Esophagus muscularis mucosa (tissue), 4 donors: ENCODE measurements at regions not wholly inside any gene's neighbourhood (a gene's known extent, or its start where the extent isn't known, plus 50 kb on each side); places are given as distances from the start of the nearest gene placed in this dataset.
"Not testable (repeated sequence)": the region's sequence is repeated elsewhere in the genome, so short reads cannot be mapped to it uniquely, and the experiment has no call there.

Source experiments
- DNase-seq: peaks from one replicate; pipeline ENCODE4 v3.0.0-alpha.2; 2017; ENCODE audit errors: extremely low spot score
- H3K27ac ChIP-seq, 4 donors: fragments of 200-600 bp; sonication (generic); replicated peaks in 1 of 4; 1 replicate in 3 of 4; 2 replicates in 1 of 4; pipeline ENCODE4 v1.5.1; 2016 to 2019; ENCODE audit warnings: mild to moderate bottlenecking in 1 of 4
- H3K27me3 ChIP-seq, 4 donors: fragments of 200-600 bp; sonication (generic); one replicate each; pipeline versions ENCODE4 v1.5.1 to v1.6.0; 2016 to 2019
- H3K36me3 ChIP-seq, 4 donors: fragments of 200-600 bp; sonication (generic); one replicate each; pipeline ENCODE4 v1.5.1; 2016 to 2019
- H3K4me1 ChIP-seq, 4 donors: fragments of 200-600 bp; sonication (generic); one replicate each; pipeline ENCODE4 v1.5.1; 2016 to 2019
- H3K4me3 ChIP-seq, 4 donors: fragments of 200-600 bp; sonication (generic); 1 replicate in 2 of 4; 2 replicates in 2 of 4; pipeline ENCODE4 v1.5.1; 2016 to 2019; ENCODE audit warnings: mild to moderate bottlenecking in 4 of 4, moderate library complexity in 1 of 4
- H3K9me3 ChIP-seq, 4 donors: fragments of 200-600 bp; sonication (generic); 1 replicate in 3 of 4; 2 replicates in 1 of 4; pipeline ENCODE4 v1.5.1; 2016 to 2019
- EP300 ChIP-seq: sonication (generic); formaldehyde crosslinking; IDR thresholded peaks from one replicate; pipeline ENCODE4 v1.6.1; 2017; ENCODE audit warnings: antibody characterized with exemption
- POLR2A ChIP-seq: fragments of 450-650 bp; IDR thresholded peaks from one replicate; pipeline ENCODE4 v1.6.1; 2017; ENCODE audit warnings: antibody characterized with exemption, moderate library complexity, mild to moderate bottlenecking, low read depth
- POLR2AphosphoS5 ChIP-seq, 2 donors: sonication (generic); formaldehyde crosslinking; IDR thresholded peaks; one replicate each; pipeline ENCODE4 v1.6.1; 2017; ENCODE audit warnings: antibody characterized with exemption in 2 of 2
- WGBS: methylation state at CpG from one replicate; pipeline ENCODE4 v1.1.5; 2018; 5-methylcytosine and 5-hydroxymethylcytosine counted together
- intact Hi-C: fragments of 100-400 bp; cut with DNase I; formaldehyde crosslinking; loops from one replicate; pipeline ENCODE4 v1.15.1; 2023
- TF ChIP-seq, protein P1 (sequence below), 3 experiments: fragments of 200-600 bp in 2 of 3; fragments of 450-650 bp in 1 of 3; sonication (generic) in 2 of 3; IDR thresholded peaks; one replicate each; pipeline ENCODE4 v1.5.1; 2017 to 2019; ENCODE audit warnings: antibody characterized with exemption in 3 of 3, mild to moderate bottlenecking in 2 of 3, moderate library complexity in 1 of 3

DNA sequence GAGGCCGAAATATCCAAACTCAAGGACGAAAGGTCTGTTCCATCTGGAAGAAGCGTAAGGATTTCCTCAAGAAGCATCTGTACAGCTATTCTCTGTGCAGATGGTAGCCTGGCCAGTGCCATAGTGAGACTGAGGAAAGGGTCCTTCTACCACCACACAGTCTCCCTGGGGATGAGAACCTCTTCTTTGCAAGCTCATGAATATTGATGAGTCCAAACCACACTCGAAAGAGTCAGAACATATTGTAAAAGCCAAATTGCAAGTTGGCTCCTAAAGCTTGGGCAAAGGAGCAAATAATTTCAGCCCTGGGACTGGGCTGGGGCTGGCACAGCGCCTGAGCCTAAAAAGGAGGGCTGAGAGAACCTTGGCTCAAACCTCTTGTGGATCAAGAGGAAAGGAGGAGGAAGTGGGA is 66.1 kb upstream of the PIP4K2A start:
- intact Hi-C loops: no loop called here
- H3K27ac ChIP-seq: no peak overlapping the region
- H3K27me3 ChIP-seq: no peaks in the 10 kb centered on the region
- no peak overlapping the region for H3K4me3 ChIP-seq
- H3K4me1 ChIP-seq: peaks cover 0 to 8% (median 3%) of the 10 kb centered on the region in 4 donors
- TF ChIP-seq POLR2A (no peak), POLR2AphosphoS5 (IDR thresholded peaks at IDR 0.05) (no peak), EP300 (no peak)
- TF ChIP-seq, protein P1, sequence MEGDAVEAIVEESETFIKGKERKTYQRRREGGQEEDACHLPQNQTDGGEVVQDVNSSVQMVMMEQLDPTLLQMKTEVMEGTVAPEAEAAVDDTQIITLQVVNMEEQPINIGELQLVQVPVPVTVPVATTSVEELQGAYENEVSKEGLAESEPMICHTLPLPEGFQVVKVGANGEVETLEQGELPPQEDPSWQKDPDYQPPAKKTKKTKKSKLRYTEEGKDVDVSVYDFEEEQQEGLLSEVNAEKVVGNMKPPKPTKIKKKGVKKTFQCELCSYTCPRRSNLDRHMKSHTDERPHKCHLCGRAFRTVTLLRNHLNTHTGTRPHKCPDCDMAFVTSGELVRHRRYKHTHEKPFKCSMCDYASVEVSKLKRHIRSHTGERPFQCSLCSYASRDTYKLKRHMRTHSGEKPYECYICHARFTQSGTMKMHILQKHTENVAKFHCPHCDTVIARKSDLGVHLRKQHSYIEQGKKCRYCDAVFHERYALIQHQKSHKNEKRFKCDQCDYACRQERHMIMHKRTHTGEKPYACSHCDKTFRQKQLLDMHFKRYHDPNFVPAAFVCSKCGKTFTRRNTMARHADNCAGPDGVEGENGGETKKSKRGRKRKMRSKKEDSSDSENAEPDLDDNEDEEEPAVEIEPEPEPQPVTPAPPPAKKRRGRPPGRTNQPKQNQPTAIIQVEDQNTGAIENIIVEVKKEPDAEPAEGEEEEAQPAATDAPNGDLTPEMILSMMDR (IDR thresholded peaks at IDR 0.05): no peak
- 75% methylated on average over 5 of the region's 5 CpGs for WGBS
- H3K36me3 ChIP-seq: no peaks in the 10 kb centered on the region
- H3K9me3 ChIP-seq: no peaks in the 10 kb centered on the region
- DNase-seq: no peak

DNA sequence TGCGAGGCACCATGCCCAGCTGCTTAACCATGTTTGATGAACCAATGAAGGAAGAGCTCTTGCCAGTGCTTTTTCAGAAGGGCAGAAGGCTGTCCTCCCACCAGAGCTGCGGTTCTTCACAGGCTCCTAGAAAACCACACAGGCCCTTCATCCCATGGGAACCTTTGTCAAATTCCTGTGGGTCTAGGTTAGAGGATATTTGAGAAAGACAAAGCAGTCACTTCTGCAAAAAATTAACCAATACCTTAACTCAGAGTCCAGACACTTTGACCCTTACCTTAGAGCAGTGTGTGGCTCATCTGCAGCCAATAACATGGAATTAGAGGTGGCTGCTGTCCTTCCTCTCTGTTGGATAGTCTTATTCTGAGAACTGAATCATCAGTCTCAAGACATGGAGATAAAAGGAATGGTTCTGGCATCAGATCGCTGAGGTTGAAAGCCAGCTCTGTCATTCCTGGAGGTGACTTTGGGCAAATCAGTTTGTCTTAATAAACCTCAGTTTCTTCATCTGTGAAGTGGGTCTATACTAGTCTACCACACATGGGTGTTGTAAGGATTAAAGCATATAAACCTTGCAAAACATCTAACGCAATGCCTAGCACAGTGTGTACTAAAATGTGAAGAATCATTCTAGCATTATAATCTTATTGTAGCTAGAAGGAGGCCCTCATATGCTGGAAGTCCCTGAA is 65.1 kb upstream of the PIP4K2A start:
- 94% methylated on average over 4 of the region's 4 CpGs for WGBS
- Histone ChIP-seq H3K9me3 (no peaks in the 10 kb centered on the region), H3K4me1 (peaks cover 0 to 8% (median 3%) of the 10 kb centered on the region in 4 donors), H3K27ac (no peak overlapping the region), H3K4me3 (no peak overlapping the region), H3K36me3 (no peaks in the 10 kb centered on the region), H3K27me3 (no peaks in the 10 kb centered on the region)
- intact Hi-C loops: no loop called here
- no peak for DNase-seq
- TF ChIP-seq POLR2A (no peak), EP300 (no peak), POLR2AphosphoS5 (IDR thresholded peaks at IDR 0.05) (no peak)
- TF ChIP-seq, protein P1 (IDR thresholded peaks at IDR 0.05): no peak

DNA sequence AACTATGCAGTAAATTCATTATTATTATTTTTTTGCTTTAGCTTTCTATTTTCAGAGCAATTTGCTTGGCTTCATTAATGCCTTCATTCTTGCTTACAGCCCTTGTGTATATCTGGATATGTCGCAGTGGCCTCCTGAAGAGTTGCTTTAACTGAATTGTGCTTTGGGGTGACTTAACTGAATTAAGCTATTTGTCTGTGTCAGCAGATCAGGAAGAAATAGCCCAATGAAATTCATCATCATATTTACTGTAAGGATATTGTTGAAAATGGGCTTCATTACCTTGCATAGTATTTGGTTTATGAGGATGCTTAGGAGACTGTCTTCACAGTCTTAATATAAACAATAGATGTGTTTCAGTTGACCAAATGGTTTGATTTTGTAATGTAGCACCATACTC is 59.7 kb upstream of the PIP4K2A start:
- Histone ChIP-seq H3K9me3 (peaks cover 0 to under 1% (median 0%) of the 10 kb centered on the region in 4 donors), H3K4me1 (peaks cover 0 to 8% (median 0%) of the 10 kb centered on the region in 4 donors), H3K4me3 (no peak overlapping the region), H3K36me3 (no peaks in the 10 kb centered on the region), H3K27me3 (no peaks in the 10 kb centered on the region), H3K27ac (no peak overlapping the region)
- 96% methylated on average over 1 of the region's 1 CpG for WGBS
- DNase-seq: no peak
- TF ChIP-seq EP300 (no peak), POLR2A (no peak), POLR2AphosphoS5 (IDR thresholded peaks at IDR 0.05) (no peak)
- TF ChIP-seq, protein P1 (IDR thresholded peaks at IDR 0.05): no peak
- intact Hi-C loops: no loop called here

DNA sequence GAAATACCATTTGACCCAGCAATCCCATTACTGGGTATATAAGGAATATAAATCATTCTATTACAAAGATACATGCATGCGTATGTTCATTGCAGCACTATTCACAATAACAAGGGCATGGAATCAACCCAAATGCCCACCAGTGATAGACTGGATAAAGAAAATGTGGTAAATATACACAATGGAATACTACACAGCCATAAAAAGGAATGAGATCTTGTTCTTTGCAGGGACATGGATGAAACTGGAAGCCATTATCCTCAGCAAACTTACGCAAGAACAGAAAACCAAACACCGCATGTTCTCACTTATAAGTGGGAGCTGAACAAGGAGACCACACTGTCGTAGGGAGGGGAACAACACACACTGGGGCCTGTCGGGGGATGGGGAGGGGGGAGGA is 57.3 kb upstream of the PIP4K2A start:
- WGBS: 94% methylated on average over 5 of the region's 5 CpGs
- DNase-seq, H3K27ac ChIP-seq, intact Hi-C loops, H3K27me3 ChIP-seq, H3K9me3 ChIP-seq, H3K4me3 ChIP-seq, H3K36me3 ChIP-seq: not testable (repeated sequence)
- peaks cover 9 to 27% (median 21%) of the 10 kb centered on the region in 4 donors for H3K4me1 ChIP-seq

DNA sequence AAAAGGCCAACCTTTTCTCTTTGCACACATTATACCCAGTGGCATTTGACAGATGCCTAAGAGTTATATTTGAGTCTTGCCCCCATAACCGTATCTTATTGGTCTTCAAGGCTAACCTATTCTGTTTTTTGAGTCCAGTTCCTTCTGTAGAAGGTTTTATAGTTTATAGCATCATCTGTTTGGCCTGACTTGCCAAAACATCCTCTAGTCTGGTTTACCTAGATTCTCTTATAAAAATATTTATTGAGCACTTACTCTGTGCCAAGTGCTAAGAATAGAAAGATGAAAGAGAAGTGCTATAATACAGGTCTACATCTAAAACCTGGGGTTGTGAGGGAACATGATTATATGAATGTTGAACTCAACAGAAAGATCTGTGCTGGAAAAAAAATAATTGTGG is 55.9 kb upstream of the PIP4K2A start:
- intact Hi-C loops: no loop called here
- Histone ChIP-seq H3K4me1 (peaks cover 11 to 38% (median 34%) of the 10 kb centered on the region in 4 donors), H3K4me3 (no peak overlapping the region)

More for the DNA sequence above, 55.9 kb upstream of the PIP4K2A start:
- Histone ChIP-seq H3K36me3 (no peaks in the 10 kb centered on the region), H3K27me3 (no peaks in the 10 kb centered on the region), H3K27ac (no peak overlapping the region), H3K9me3 (peaks cover 0 to 3% (median 0%) of the 10 kb centered on the region in 4 donors)
- TF ChIP-seq POLR2A (no peak), EP300 (no peak), POLR2AphosphoS5 (IDR thresholded peaks at IDR 0.05) (no peak)
- TF ChIP-seq, protein P1 (IDR thresholded peaks at IDR 0.05): no peak
- no peak for DNase-seq
- 33% methylated on average over 1 of the region's 1 CpG for WGBS
